Renal cortex interstitium (tissue), 11 donors: ENCODE measurements at regions not wholly inside any gene's neighbourhood (a gene's known extent, or its start where the extent isn't known, plus 50 kb on each side); places are given as distances from the start of the nearest gene placed in this dataset.

Experiments used
- DNase-seq, 11 donors: peaks; one replicate each; pipeline ENCODE4 v3.0.0-alpha.2; 2013; ENCODE audit warnings: low read depth in 9 of 11, low spot score in 4 of 11; ENCODE audit errors: extremely low read depth in 1 of 11

DNA sequence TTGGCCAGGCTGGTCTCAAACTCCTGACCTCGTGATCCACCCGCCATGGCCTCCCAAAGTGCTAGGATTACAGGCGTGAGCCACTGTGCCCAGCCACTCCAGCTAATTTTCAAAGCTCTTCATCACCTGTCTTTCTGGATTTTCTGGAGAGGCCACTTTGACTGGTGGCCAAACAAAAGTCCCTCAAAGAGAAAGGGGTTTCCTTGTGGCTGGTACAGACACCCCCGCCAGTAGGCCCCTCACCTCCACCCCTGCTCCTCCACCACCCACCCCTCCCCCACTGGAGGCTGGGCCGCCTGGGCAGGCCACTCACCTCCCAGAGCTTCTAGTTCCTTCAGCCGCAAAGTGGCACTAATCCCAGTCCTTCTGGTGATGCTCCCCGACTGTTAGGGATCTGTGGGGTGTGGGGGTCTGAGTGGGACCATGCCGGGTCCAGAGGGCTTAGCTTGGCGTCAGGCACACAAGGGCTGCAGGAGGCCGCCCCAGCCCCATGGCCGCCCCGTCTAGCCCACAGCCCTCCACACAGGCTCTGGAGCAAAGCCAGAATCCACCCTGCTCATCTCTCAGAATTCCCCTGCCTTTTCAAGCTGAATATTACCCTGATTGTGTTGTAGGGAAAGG lies 182.0 kb upstream of the IER5L start:
- DNase-seq, result no peak

DNA sequence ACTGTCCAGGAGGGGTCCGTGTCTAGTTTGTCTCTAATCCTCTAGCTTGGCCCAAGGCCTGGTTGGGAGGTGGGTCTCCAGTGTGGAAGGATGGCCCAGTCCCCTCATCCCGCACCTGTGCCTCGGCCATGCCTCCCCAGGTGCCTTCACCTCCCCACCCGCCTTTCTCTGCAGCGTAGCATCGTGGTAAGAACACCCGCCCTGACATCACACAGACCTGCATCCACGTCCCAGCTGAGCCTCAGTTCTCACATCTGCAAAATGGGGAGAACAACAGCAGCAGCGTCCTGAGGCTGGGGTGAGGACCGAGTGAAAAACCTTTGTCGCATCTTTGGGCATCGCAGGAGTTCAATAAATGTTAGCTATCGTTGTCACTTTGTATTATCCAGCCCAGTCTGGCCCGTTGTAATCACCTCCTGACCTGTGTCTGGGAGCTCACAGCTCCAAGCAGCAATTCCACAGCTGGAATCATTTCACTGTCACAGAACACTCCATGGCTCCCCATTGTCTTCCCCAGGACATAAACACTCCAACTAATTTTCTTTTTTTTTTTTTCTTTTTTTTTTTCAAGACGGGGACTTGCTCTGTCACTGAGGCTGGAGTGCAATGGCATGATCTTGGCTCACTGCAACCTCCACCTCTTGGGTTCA lies 181.2 kb upstream of the IER5L start:
- DNase-seq, result no peak

DNA sequence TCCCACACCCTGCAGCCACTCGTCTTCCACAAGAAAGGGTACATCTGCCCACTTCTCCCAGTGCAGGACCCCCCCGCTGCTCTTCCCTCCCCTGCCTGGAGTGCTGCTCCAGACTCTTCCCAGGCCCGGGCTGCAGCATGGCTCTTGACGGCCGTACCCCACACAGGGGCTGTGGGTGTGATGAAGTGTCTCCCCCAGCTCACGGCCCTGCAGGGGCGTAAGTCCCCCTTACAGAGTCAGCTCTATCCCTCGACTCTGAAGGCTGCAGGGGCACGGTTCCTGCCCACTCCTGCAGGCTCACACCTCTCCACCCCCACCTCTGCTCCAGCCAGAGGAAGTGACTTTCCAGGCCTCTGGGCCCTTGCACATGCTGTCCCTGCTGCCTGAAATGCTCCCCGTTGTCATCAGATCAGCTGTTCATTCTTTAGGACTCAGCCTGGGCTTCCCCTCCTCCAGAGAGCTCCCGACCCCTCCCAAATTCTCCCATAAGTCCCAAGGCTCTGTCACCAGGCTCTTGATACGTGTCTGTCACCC lies 180.6 kb upstream of the IER5L start:
- no peak for DNase-seq

DNA sequence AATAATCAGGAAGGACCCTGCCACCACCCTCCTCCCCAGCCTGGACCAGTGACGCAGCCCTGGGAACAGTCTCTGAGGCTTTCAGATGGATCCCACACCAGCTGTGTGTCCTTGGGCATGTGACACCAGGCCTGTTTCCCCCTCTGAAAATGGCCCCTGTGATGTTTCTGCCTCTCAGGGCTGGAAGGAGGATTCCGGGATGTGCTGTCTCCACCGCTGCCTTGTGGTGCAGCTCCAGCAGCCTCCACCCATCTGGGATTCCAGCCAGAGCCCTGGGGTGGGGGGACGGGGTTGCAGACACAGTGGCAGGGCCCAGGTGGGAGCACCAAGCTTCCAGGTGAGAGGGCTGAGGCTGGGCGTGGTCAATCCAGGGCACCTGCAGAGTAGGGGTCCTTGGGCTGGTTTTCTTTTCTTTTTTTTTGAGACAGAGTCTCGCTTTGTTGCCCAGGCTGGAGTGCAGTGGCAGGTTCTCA lies 179.7 kb upstream of the IER5L start:
- no peak for DNase-seq

DNA sequence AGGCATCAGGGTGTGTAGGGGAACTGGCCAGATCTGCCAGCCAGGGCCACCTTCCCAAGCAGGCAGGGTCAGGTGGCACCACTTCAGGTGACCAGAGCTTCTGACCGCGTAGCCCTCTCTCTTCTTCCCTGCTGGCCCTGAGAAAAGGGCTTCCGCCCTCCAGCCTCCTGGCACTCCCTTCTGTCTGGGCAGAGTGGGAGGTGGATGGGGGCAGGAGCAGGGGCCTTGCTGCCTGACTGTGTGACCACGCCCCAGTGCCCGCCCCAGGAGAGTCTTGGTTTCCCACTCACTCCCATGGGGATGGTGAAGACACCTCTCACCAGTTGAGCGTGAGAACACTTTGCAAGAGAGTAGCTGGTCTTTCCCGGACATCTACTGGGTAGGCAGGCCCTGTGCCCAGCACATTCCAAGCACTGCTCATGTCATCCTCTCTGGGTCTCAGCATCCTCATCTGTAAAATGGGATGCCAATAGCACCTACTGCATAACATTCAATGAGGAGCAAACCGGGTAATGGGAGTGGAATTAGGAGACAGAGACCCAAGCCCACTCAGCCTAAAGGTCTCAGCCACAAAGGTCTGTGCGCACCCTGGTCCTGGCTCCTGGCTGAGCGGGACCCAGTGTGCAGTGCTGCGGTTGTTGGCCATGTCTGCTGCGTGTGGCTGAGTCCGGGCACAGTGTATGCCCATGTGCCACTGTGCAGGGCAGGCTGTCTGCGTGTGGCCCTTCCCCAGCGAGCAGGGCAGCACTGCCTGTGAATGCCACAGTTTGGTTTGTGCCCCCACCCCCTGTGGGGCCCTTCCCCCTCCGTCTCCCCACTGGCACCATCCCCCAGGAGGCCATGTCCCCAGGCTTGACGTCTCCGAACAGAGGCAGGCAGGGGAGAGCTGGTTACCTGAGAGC lies 179.1 kb upstream of the IER5L start:
- DNase-seq, result no peak

DNA sequence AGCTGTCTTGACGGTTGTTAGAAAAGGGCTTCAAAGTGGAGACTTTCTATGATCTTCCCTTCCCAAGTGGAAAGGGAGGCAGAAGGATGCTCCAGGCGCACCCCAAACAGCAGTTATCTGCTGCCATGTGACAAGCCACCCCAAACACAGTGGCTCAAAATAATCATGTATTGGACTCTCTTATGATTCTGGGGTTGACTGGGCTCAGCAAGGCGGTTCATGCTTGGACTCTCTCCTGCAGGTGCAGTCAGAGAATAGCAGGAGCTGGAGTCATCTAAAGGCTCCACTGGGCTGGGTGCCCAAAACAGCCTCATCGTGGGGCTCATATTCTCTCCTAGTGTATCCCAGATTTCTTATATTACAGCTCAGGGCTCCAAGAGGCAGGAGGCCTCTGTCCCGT lies 177.6 kb upstream of the IER5L start:
- no peak for DNase-seq

DNA sequence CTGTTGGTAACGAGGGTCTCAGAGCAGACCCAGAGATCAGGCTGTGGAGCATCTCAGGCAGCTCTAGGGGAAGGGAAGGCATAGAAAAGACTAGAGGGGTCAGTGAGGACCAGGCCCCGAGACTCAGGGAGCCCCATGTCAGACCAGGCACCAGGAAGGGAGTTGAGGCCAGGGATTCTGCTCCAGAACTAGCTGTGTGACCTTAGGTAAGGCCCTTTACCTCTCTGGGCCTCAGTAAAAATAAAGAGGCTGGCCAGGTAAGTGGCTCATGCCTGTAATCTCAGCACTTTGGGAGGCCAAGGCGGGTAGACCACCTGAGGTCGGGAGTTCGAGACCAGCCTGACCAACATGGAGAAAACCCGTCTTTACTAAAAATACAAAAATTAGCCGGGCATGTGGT lies 176.4 kb upstream of the IER5L start:
- DNase-seq, result no peak

DNA sequence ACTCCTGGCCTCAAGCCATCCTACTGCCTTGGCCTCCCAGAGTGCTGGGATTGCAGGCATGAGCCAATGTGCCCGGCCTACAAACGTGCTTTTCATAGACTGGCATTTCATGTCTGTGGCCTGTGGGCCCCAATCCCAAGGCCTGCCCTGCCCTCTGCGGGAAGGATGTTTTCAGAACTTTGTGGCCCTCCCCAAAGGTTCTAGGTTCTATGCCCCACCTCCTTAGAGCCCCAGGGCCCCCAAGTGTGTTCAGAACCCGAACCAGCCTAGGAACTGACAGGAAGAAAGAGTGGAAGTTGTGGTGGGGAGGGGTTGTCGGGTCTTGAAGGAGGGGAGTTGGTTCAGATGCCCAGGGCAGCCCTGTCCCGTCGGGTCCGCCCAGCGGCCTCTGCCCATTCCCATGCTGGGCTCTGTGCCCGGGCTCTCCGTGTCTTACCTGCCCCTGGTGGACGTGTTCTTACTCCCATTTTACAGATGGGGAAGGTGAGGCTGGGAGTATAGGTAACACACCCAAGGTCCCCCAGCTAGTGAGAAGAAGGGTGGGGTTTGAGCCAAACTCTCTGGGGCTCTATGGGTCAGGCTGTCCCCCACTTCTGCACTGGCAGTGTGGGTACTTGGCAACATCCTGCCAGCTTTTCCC lies 175.8 kb upstream of the IER5L start:
- no peak for DNase-seq

DNA sequence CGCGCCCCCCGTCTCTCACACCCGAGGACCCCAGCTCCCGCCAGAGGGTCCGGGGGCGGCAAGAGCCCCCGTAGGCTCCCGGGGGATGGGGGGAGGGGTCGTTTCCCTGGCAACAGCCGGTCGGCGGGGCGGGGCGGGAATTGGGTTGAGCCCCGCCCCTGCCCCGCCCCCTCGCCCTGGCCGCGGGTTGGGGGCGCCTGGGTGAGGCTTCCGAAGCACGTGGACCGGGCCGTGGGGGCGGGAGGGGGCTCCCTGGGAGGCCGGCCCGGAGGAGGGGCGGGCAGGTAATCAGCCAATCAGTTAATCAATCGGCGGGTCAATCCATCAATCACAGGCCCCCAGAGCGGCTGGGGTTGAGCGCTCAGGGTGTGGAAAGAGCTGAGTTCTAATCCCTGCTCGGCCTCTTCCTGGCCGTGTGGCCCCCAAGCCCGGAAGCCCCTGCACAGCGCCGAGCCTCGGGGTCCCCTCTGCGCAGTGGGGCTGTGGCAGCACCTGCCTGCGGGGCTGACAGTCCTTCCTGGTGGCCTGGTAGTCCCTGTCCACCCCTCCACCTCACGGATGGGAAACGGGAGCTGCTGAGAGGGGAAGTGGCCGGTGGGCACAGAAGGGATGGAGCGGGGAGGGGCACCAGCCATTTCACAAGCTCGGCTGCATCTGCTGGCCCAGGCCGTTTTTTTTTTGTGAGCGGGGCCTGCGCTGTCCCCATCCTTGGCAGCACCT lies 174.2 kb upstream of the IER5L start:
- no peak for DNase-seq

DNA sequence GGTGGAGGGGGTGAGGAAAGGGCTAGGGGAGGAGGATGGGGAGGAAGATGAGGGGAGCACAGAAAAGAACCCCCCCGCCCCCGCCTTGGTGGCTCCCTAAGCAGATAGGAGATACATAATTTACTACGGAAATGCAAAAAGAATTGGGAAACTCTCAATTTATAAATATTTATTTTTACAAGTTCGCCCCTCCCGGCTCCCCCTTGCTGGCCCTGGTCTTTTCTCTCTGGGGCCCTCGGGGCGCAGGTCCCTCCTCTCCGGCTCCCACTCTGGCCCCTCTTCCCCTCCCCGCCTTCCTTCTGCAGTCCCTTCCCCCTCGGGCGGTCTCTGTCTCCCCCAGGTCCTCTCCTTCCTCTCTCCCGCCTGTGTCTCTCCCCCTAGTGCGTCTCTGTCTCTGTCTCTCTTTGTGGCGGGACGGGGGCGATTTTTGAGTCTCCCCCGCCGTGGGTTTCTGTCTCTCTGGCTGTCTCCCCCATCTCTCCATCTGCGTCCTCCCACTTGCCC lies 173.6 kb upstream of the IER5L start:
- no peak for DNase-seq

DNA sequence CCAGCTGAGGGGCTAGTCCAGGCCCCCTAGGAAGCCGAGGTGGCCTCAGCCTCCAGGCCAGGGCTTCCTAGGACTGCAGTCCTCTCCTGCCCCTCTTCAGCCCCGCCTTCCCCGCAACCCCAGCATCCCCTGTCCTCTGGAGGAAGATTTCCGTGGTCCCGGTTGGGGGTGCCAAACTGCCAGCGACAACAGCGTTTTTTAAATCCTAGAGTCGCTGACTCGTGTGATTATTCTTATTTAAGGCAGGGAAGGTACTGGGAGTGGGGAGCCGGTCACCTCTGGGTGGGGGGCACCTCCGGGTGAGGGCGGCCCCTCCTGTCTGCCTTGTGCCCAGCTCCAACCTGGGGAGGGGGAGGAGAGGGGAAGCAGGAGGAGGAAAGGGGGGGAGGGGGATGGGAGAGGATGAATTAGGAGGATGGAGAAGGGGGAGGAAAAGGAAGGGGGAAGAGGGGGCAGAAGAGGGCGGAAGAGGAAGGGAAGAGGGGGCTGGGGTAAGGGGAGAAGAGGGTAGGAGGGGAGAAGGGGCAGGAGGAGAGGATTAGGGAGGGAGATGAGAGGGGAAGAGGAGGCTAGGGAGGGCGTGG lies 173.1 kb upstream of the IER5L start:
- no peak for DNase-seq

DNA sequence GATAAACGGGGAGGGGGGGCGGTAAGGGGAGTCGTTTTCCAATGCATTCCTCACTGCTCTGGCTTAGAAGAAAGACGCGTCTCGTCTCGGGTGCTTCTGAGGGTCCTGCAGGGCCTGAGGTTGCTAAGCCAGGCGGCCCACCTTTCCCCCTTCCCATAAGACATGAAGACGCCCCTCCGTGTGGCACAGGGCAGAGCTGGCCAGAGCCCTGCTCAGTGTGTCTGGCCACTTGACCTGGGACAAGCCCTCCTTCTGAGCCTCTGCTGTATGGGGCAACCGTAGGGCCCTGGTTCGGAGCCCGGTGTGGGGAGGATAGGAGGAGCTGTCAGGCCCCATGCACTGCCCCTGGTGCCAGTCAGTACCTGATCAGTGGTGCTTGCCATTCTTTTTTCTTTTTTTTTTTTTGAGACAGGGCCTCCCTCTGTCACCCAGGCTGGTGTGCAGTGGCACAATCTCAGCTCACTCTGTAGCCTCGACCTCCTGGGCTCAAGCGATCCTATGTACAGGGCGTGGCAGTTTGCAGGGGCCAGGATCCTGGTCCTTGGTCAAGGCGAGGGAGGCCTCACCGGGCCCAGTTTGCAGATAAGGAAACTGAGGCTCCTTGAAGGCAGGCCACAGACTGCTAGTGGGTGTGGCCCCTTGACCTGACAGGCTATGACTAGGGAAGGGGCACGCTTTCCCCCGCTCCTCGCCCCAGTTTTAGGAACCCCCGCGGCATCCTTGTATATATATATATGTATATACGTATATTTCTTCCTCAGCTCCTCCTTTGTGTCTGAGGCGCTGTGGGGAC lies 172.3 kb upstream of the IER5L start:
- no peak for DNase-seq

DNA sequence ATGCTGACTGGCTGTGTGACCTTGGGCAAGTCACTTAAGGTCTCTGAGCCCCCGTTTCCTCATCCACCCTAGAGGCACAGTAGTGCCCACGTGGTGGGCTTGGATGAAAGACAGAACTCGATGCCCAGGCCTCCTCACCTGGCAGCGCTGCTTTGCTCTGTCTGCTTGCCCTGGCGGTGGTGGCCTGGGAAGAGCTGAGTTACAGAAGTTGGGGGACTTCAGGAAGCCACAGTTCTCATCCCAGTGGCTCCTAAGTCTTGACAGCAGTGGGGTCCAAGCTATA lies 171.5 kb upstream of the IER5L start:
- DNase-seq, result no peak

DNA sequence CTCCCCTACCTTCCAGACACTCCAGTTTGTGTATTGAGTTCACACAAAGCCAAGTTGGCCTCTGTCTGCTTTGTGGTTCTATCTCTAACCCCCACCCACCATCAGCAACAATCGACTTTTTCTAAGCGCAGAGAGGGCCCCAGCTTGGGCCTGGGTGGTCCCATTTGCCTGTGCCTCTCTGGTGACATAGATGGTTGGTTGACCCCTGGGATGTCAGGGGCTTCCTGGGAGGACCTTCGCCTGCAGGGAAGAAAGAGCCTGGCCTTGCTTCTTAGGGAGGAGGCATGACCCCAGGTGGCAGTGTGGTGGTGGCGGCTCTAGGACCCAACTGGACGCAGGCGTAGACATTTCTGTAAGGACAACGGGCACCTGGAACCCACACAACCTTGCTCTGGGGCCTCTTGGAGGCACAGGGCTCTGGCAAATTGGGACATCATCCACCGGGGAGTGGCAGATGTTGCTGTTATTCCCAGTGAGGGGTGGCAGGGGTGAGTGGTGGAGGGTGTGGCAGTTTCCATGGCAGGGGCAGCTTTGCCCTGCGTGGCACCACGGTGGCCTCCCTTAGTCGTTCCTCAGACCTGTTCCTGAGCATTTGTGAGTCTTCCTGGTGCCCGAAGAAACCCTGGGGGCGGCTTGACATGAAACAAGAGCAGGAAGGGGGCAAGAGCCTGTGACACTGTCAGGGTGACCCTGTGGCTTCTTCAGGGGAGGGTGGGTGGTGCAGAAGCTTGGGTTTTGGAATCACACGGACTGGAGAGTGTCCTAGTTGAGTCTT lies 171.0 kb upstream of the IER5L start:
- DNase-seq, result no peak

DNA sequence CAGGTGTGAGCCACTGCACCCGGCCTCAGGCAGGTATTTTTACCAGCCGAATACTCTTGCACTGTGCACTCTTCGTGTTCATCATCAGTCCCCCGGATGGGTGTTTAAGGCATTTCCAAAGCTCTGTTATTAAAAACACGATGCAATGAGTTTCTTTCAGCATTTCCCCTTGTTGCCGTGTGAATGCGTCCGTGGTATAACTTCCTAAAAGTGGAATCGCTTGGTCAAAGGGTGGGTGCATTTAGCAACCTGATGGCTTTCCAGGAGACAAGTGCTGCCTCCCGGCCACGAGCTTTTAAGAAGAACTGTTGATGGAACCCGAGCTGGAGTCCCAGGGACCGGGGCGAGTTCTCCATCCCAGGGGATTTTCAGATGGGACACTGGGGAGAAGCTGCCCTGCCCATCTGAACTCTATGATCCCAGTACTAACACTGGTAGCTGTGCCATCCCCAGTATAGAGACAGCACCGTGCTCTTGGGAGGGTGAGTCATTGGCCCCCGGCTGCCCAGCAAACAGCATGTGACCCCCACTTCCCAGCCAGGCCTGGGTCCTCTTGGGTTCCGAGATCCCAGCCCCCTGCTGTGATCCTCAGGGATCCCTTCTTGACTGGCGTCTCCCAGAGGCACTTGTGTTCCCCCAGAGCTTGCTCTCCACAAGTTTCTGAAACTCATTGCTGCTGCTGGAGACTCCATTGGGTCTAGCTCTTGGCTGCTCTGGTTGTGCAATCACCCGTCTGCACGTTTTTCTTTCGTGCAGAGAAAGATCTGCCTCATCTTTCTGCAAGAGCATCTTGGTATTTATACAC lies 169.5 kb upstream of the IER5L start:
- no peak for DNase-seq

DNA sequence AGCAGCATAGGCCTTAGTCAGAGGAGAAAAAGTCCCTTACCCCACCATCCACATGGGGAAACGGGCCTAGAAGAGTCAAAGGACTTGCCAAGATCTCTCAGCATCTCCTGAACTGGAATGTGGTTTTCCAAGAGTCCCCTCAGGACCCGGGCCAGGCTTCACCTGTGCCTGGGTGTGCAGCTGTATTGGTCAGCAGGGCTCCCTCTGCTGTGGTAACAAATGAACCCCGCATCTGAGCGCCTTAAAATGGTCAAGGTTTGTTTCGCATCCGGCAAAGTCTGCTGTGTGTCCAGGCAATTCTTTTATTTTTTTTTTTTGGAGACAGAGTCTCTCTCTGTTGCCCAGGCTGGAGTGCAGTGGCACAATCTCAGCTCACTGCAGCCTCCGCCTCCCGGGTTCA lies 168.0 kb upstream of the IER5L start:
- no peak for DNase-seq
